GM10248 (cell line): ENCODE measurements at regions not wholly inside any gene's neighbourhood (a gene's known extent, or its start where the extent isn't known, plus 50 kb on each side); places are given as distances from the start of the nearest gene placed in this dataset.

Source experiments
- CTCF ChIA-PET: fragments of 300-600 bp; sonication (Branson Sonifier 250); formaldehyde crosslinking; extraction: SDS; loops from one replicate; lab custom pipeline; 2021; ENCODE audit warnings: antibody characterized with exemption; lab: Yijun Ruan, JAX
- POLR2A ChIA-PET: fragments of 350-650 bp; sonication (Branson Sonifier 250); formaldehyde crosslinking; extraction: SDS; loops from one replicate; lab custom pipeline; 2020; ENCODE audit warnings: antibody characterized with exemption; lab: Yijun Ruan, JAX
- DNase-seq: peaks from one replicate; pipeline ENCODE4 v3.0.0; 2012; ENCODE audit errors: extremely low spot score
- TF ChIP-seq, protein P1 (sequence below): IDR thresholded peaks from 2 replicates; pipeline ENCODE4 v1.5.1; 2012; ENCODE audit warnings: mild to moderate bottlenecking, low read depth; ENCODE audit errors: extremely low read depth, missing control alignments, control extremely low read depth

DNA sequence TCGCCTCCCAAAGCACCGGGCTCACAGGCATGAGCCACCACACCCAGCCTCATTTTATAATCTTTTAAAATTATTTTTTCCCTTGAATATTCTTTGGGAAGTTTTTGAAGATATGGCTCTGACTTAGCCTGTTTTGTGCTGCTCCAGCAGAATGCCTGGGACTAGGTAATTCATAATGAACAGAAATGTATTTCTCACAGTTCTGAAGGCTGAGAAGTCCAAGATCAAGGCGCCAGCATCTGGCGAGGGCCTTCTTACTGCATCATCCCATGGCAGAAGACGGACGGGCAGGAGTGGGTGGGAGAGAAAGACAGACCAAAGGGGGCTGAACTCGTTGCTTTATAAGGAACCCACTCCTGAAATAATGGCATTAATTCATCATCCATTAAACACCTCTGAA lies 99.0 kb upstream of the SLC25A33 start:
- CTCF ChIA-PET: interaction anchor here (1.1 to 2.6 kb wide), 4 partner anchors 11 to 173 kb away, joined by 4 to 13 read pairs (median 8); no protein-coding TSS in a partner anchor
- no peak for DNase-seq
- TF ChIP-seq, protein P1, sequence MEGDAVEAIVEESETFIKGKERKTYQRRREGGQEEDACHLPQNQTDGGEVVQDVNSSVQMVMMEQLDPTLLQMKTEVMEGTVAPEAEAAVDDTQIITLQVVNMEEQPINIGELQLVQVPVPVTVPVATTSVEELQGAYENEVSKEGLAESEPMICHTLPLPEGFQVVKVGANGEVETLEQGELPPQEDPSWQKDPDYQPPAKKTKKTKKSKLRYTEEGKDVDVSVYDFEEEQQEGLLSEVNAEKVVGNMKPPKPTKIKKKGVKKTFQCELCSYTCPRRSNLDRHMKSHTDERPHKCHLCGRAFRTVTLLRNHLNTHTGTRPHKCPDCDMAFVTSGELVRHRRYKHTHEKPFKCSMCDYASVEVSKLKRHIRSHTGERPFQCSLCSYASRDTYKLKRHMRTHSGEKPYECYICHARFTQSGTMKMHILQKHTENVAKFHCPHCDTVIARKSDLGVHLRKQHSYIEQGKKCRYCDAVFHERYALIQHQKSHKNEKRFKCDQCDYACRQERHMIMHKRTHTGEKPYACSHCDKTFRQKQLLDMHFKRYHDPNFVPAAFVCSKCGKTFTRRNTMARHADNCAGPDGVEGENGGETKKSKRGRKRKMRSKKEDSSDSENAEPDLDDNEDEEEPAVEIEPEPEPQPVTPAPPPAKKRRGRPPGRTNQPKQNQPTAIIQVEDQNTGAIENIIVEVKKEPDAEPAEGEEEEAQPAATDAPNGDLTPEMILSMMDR: no peak
- POLR2A ChIA-PET: interaction anchor here (0.5 kb wide), 1 partner anchor 11 kb away, joined by 3 read pairs; no protein-coding TSS in a partner anchor

DNA sequence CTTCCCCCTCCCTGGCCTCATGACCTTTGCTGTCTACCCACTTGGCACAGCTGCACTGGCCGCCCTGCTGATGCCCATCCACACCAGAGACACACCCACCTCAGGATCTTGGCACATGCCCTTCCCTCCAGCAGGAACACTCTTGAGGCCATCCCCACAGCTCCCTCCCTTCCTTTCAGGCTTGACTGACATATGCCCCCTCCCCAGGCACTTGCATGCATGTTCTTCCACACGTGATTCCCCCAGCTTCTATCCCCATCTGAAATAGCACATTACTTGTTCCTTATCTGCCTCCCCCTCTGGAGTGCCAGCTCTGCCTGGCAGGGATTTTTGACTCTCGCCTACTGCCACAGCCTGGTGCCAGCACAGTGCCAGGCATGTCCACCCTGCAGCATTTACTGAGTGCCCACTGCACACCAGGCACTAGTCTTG lies 98.5 kb upstream of the SLC25A33 start:
- POLR2A ChIA-PET: interaction anchor here (0.5 kb wide), 1 partner anchor 12 kb away, joined by 3 read pairs; no protein-coding TSS in a partner anchor
- CTCF ChIA-PET: interaction anchor here (1.7 to 2.4 kb wide), 2 partner anchors 15 to 174 kb away, joined by 6 to 13 read pairs; no protein-coding TSS in a partner anchor
- DNase-seq: no peak
- TF ChIP-seq, protein P1: no peak

DNA sequence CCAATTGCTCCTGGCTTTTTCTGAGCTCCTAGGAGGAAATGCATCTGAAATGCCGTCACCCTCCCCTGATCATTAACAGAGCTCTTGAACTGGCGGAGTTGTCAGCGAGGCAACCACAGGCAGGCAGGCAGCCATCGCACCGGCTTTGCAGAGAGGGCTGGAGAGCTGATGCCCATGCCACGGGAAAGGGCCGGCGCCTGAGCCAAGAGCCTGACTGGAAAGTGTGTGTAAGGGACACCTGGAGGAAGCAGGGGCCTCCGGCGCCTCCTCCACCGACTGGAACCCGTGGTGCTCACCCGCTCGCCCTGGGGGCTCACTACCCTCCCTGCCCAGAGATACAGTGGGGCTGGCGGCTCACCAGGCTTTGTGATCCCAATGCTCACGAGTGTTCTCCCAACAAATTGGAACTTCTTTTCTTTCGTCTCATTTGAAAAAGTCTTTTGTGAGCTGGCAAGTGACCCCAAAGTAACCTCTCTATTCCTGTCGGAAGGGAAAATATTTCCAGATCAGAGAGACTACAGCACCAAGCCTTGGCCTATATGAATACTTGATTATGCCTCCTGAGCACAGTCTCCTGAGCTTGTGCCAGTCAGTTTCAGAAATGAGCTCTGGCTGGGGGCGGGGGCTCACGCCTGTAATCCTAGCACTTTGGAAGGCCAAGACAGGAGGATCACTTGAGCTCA lies 97.7 kb upstream of the SLC25A33 start:
- ChIA-PET POLR2A (no interaction called here), CTCF (interaction anchor here (1.3 to 2.4 kb wide), 5 partner anchors 14 to 175 kb away, joined by 3 to 13 read pairs (median 4); no protein-coding TSS in a partner anchor)
- no peak for DNase-seq
- TF ChIP-seq, protein P1: no peak

DNA sequence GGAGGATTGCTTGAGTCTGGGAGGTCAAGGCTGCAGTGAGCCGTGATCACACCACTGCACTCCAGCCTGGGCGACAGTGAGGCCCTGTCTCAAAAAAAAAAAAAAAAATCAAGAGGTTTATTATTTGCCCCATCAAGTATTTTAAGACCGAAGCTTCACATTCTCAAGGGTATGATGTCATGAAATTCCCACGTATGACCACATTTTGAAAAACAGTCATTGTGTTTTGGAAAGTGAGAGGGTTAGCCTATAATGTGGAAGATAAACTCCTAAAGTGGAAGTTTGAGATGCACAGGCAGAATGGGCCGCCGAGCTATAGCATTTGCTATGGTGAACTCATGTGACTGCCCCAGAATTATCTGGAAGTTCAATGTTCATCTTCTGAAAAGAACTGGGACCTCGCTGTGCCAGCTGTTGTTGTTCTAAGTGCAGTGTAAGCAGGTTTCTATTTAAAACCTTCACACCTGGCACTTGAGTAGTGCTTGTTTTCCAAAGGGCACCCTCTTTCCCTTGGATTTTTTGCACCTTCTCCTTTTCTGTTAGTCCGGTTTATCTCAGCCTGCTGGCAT lies 96.9 kb upstream of the SLC25A33 start:
- no peak for DNase-seq
- ChIA-PET POLR2A (no interaction called here), CTCF (interaction anchor here (1.3 to 2.4 kb wide), 4 partner anchors 13 to 153 kb away, joined by 3 to 13 read pairs (median 4); no protein-coding TSS in a partner anchor)
- TF ChIP-seq, protein P1: no peak

DNA sequence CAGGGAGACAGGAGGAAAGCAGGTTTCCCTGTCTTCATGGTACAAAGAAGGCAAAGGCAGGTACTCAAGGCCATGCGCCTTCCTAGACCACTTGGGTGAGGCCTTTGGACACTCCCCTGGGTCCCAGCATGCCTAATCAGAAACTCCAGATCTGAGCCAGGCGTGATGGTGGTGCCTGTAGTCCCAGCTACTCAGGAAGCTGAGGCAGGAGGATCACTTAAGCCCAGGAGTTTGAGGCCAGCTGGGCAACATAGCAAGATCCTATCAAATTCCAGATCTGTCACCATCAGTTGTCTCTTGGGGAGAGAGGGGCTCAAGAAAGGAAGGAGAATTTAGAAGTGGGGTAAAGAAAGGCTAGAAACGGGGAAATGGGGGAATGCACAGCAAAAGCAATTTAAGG lies 96.3 kb upstream of the SLC25A33 start:
- ChIA-PET POLR2A (no interaction called here), CTCF (interaction anchor here (1.3 kb wide), 1 partner anchor 50 kb away, joined by 3 read pairs; no protein-coding TSS in a partner anchor)
- no peak for DNase-seq
- TF ChIP-seq, protein P1: no peak

DNA sequence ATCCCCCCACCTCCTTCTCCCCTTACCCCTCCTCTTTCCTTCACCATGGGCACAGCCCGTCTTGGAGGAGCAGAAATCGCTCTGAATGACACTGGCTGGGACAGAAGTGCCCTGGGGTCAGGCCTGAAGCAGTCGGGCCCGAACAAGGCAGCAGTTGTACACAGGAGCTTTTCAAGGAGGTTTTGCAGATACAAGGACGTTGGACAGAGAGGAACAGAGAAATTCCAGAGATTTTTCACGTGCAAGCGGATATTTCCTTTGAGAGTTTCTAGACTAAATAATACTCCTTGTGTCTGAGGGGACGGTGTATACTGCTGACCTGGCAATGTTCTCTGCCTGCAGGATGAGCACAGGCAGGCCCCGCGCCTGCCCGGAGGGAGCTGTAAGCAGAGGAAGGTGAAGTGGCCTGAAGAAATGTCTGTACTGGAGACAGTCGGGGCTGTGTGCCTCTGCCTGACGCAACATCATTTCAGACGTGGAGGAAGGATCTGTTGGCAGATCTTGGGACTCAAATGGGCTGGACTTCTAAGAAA lies 95.3 kb upstream of the SLC25A33 start:
- DNase-seq: no peak
- ChIA-PET CTCF (no interaction called here), POLR2A (no interaction called here)
- TF ChIP-seq, protein P1: no peak
